Immature natural killer cell (primary cell): ENCODE measurements at regions not wholly inside any gene's neighbourhood (a gene's known extent, or its start where the extent isn't known, plus 50 kb on each side); places are given as distances from the start of the nearest gene placed in this dataset.

ENCODE experiments used
- DNase-seq, 3 donors: peaks; one replicate each; pipeline ENCODE4 v3.0.0; 2022; ENCODE audit warnings: mixed read lengths in 1 of 3
- H3K27ac Mint-ChIP-seq, 6 donors: one replicate each; pipeline ENCODE4 v1.8.0; 2020; ENCODE audit warnings: mixed read lengths in 6 of 6, mild to moderate bottlenecking in 5 of 6, inconsistent platforms in 4 of 6, moderate library complexity in 3 of 6
- H3K27me3 Mint-ChIP-seq, 3 donors: one replicate each; pipeline ENCODE4 v1.8.0; 2020 to 2021; ENCODE audit warnings: low read depth in 3 of 3, mild to moderate bottlenecking in 3 of 3, mixed read lengths in 3 of 3, moderate library complexity in 3 of 3, inconsistent platforms in 1 of 3
- H3K36me3 Mint-ChIP-seq, 3 donors: one replicate each; pipeline ENCODE4 v1.8.0; 2020; ENCODE audit warnings: mixed read lengths in 3 of 3, inconsistent platforms in 2 of 3, mild to moderate bottlenecking in 2 of 3
- H3K4me1 Mint-ChIP-seq, 2 donors: one replicate each; pipeline ENCODE4 v1.8.0; 2020; ENCODE audit warnings: inconsistent platforms in 2 of 2, mild to moderate bottlenecking in 2 of 2, mixed read lengths in 2 of 2, moderate library complexity in 1 of 2
- H3K4me3 Mint-ChIP-seq, 5 donors: one replicate each; pipeline ENCODE4 v1.8.0; 2020; ENCODE audit warnings: mild to moderate bottlenecking in 5 of 5, mixed read lengths in 5 of 5, inconsistent platforms in 3 of 5, moderate library complexity in 3 of 5
- H3K9me3 Mint-ChIP-seq, 6 donors: one replicate each; pipeline ENCODE4 v1.8.0; 2020; ENCODE audit warnings: mild to moderate bottlenecking in 6 of 6, mixed read lengths in 6 of 6, inconsistent platforms in 4 of 6, moderate library complexity in 3 of 6

DNA sequence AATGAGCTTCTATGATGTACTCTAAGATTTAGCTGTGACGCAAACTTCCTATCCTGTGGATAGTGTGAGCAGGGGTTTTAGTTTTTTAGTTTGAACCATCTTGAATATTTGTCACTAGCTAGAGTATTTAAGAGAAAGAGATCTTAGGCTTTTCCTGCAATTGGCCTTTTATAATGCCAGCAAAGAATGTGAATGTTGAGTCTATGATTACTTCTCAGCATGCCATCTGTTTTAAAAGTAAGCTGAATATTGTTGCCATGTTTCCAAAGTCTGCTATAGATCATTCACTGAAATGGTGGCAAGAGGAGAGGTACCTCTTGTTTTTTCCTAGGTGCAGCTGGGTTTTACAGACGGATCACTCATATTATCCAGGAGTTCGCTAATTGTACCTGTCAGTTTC is 1783.6 kb upstream of the FLRT2 start:
- peaks cover 0 to 47% (median 9%) of the 10 kb centered on the region in 6 donors for H3K9me3 Mint-ChIP-seq
- H3K27me3 Mint-ChIP-seq, result no peaks in the 10 kb centered on the region
- H3K4me1 Mint-ChIP-seq, result no peaks in the 10 kb centered on the region
- H3K36me3 Mint-ChIP-seq, result no peaks in the 10 kb centered on the region
- no peak overlapping the region for H3K27ac Mint-ChIP-seq
- no peak for DNase-seq
- no peak overlapping the region for H3K4me3 Mint-ChIP-seq

- Mint-ChIP-seq H3K4me3 (no peak overlapping the region), H3K36me3 (no peaks in the 10 kb centered on the region), H3K27me3 (no peaks in the 10 kb centered on the region), H3K27ac (no peak overlapping the region), H3K9me3 (peaks cover 0 to 21% (median 5%) of the 10 kb centered on the region in 6 donors), H3K4me1 (no peaks in the 10 kb centered on the region)
- no peak for DNase-seq
Measured at GRCh38 chr14:83757916-83758315, 1772.0 kb upstream of the FLRT2 start.

DNA sequence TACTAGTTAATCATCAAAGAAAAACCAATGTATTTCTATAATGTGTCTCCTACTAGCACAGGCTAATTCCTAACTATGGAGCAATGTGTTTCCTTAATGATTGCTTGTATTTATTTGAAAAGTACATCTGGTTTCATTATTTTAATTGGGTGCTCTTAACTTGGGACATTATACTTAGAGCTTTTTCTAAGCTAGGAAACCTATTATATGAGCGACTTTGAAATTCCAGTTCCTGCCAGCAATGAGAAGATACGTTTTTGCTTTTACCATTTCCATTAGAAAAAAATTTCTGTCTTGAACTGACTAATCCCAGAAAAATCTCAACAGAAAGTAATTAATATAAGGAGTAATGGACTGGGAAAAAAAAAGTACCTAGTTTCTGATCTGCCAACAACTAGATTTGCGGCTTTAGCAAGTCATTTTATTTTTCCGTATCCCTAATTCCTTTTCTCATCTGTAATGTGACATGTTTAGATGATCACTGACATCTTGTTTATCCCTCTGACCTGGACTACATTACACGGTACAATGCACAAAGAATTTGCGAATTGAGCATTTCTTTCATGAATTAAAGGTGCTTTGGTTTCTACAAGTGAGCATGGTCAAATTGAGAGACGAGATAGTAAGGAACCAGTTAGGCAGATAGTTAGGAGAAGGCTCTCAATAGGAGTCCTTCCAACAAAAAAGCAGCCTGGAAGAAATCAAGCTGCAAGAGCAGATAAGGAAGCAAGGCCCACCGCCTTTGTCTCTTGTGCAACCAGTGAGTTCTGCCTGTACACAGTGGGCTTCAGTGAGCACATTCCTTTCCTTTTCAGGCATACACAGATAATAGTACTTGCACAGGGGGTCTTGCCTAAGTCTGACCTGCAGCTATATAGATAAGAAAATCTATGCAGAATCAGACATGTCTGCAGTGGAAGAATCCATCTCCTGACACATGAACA is 1765.0 kb upstream of the FLRT2 start:
- H3K9me3 Mint-ChIP-seq, result peaks cover 2 to 31% (median 5%) of the 10 kb centered on the region in 6 donors
- no peaks in the 10 kb centered on the region for H3K27me3 Mint-ChIP-seq
- DNase-seq, result no peak
- no peak overlapping the region for H3K4me3 Mint-ChIP-seq
- H3K36me3 Mint-ChIP-seq, result no peaks in the 10 kb centered on the region
- H3K4me1 Mint-ChIP-seq, result no peaks in the 10 kb centered on the region
- H3K27ac Mint-ChIP-seq, result no peak overlapping the region

DNA sequence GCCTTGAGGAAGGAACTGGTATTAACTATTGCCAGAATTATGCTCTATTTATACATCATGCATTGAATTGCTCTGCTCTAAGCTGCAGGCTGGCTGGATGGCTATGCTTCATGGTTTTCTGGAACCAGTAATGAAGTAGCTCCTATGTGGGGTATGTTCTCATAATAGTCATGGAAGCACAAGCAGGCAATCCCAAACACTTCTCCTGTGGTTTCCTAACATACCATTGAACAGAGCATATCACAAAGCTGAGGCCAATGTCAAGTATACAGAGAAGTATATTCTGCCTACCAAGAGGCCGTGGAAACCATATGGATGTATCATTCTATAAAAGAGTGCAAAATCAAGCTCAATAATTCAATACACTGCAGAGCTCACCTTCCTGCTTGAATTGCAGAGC is 1752.4 kb upstream of the FLRT2 start:
- Mint-ChIP-seq H3K4me1 (no peaks in the 10 kb centered on the region), H3K27ac (no peak overlapping the region), H3K36me3 (no peaks in the 10 kb centered on the region), H3K27me3 (no peaks in the 10 kb centered on the region), H3K9me3 (peaks cover 0 to 19% (median 7%) of the 10 kb centered on the region in 6 donors), H3K4me3 (no peak overlapping the region)
- no peak for DNase-seq

GRCh38 chr14:83779266-83779665 is 1750.7 kb upstream of the FLRT2 start:
- H3K27me3 Mint-ChIP-seq, result no peaks in the 10 kb centered on the region
- no peak overlapping the region for H3K27ac Mint-ChIP-seq
- no peaks in the 10 kb centered on the region for H3K4me1 Mint-ChIP-seq
- H3K4me3 Mint-ChIP-seq, result no peak overlapping the region
- H3K36me3 Mint-ChIP-seq, result no peaks in the 10 kb centered on the region
- no peak for DNase-seq
- H3K9me3 Mint-ChIP-seq, result peaks cover 0 to 14% (median 7%) of the 10 kb centered on the region in 6 donors

- Mint-ChIP-seq H3K36me3 (no peaks in the 10 kb centered on the region), H3K27me3 (no peaks in the 10 kb centered on the region), H3K4me3 (no peak overlapping the region), H3K27ac (no peak overlapping the region), H3K4me1 (no peaks in the 10 kb centered on the region), H3K9me3 (peaks cover 0 to 13% (median 6%) of the 10 kb centered on the region in 6 donors)
- DNase-seq, result no peak
Measured at GRCh38 chr14:83780321-83780720, 1749.6 kb upstream of the FLRT2 start.

- no peaks in the 10 kb centered on the region for H3K36me3 Mint-ChIP-seq
- no peak for DNase-seq
- H3K9me3 Mint-ChIP-seq, result peaks cover 3 to 24% (median 8%) of the 10 kb centered on the region in 6 donors
- H3K27ac Mint-ChIP-seq, result no peak overlapping the region
- no peaks in the 10 kb centered on the region for H3K4me1 Mint-ChIP-seq
- H3K4me3 Mint-ChIP-seq, result no peak overlapping the region
- no peaks in the 10 kb centered on the region for H3K27me3 Mint-ChIP-seq
Measured at GRCh38 chr14:83798421-83798820, 1731.5 kb upstream of the FLRT2 start.

GRCh38 chr14:83799233-83799632 is 1730.7 kb upstream of the FLRT2 start:
- no peak overlapping the region for H3K4me3 Mint-ChIP-seq
- no peaks in the 10 kb centered on the region for H3K4me1 Mint-ChIP-seq
- DNase-seq, result no peak
- H3K36me3 Mint-ChIP-seq, result no peaks in the 10 kb centered on the region
- peaks cover 3 to 25% (median 8%) of the 10 kb centered on the region in 6 donors for H3K9me3 Mint-ChIP-seq
- H3K27me3 Mint-ChIP-seq, result no peaks in the 10 kb centered on the region
- no peak overlapping the region for H3K27ac Mint-ChIP-seq

GRCh38 chr14:83814896-83815295 is 1715.0 kb upstream of the FLRT2 start:
- Mint-ChIP-seq H3K4me1 (no peaks in the 10 kb centered on the region), H3K4me3 (no peak overlapping the region), H3K27me3 (no peaks in the 10 kb centered on the region), H3K9me3 (peaks cover 0 to 17% (median 4%) of the 10 kb centered on the region in 6 donors), H3K27ac (no peak overlapping the region), H3K36me3 (no peaks in the 10 kb centered on the region)
- no peak for DNase-seq

DNA sequence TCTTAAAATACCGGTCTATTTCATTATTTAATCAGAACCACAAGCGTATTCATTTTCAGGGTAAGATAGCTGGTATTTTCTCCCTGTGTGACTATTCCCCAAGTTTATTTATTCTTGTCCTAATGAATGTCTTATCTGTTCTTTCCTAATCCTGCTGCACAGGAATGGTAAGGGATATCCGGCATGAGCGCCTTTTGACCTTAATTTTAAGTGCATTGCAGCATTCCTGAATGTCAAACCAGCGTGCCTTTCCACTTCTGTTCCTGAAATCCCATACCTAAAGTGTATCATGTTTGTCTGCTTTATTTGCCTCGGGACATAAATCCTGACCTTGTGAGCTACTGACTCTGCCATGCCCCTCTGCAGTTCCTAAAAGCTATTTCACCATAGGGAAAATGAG is 1713.2 kb upstream of the FLRT2 start:
- Mint-ChIP-seq H3K4me3 (no peak overlapping the region), H3K27me3 (no peaks in the 10 kb centered on the region), H3K27ac (no peak overlapping the region), H3K36me3 (no peaks in the 10 kb centered on the region), H3K9me3 (peaks cover 0 to 12% (median 5%) of the 10 kb centered on the region in 6 donors), H3K4me1 (no peaks in the 10 kb centered on the region)
- no peak for DNase-seq

- H3K27ac Mint-ChIP-seq, result no peak overlapping the region
- H3K36me3 Mint-ChIP-seq, result no peaks in the 10 kb centered on the region
- no peak for DNase-seq
- H3K4me1 Mint-ChIP-seq, result no peaks in the 10 kb centered on the region
- no peak overlapping the region for H3K4me3 Mint-ChIP-seq
- H3K9me3 Mint-ChIP-seq, result peaks cover 6 to 32% (median 10%) of the 10 kb centered on the region in 6 donors
- no peaks in the 10 kb centered on the region for H3K27me3 Mint-ChIP-seq
Measured at GRCh38 chr14:83825843-83826242, 1704.1 kb upstream of the FLRT2 start.

DNA sequence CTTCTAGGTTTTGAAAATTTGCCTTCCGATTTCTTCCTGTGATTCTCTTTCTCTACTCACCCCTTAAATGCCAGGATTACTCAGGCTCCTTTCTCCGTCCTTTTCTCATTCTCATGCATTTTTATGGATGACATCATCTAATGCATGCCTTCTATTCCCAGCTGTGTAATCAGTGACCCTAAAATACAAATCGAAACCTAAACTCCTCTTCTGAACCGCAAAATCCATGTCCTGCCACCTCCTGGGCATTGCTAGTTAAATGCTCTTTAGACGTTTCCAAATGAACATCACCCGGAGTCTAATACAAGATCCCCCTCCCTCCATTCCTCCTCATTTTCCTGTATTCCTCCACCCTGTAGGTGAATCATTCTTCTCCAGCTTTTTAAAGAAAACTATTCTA is 1703.1 kb upstream of the FLRT2 start:
- Mint-ChIP-seq H3K4me3 (no peak overlapping the region), H3K4me1 (no peaks in the 10 kb centered on the region), H3K27ac (no peak overlapping the region), H3K9me3 (peaks cover 7 to 33% (median 9%) of the 10 kb centered on the region in 6 donors), H3K27me3 (no peaks in the 10 kb centered on the region), H3K36me3 (no peaks in the 10 kb centered on the region)
- no peak for DNase-seq

GRCh38 chr14:83827383-83827782 is 1702.6 kb upstream of the FLRT2 start:
- no peak overlapping the region for H3K4me3 Mint-ChIP-seq
- H3K27ac Mint-ChIP-seq, result no peak overlapping the region

GRCh38 chr14:83828406-83828805 is 1701.5 kb upstream of the FLRT2 start:
- Mint-ChIP-seq H3K9me3 (peaks cover 4 to 28% (median 9%) of the 10 kb centered on the region in 6 donors), H3K4me1 (no peaks in the 10 kb centered on the region), H3K4me3 (no peak overlapping the region), H3K27me3 (no peaks in the 10 kb centered on the region), H3K36me3 (no peaks in the 10 kb centered on the region), H3K27ac (no peak overlapping the region)
- DNase-seq, result no peak

More at GRCh38 chr14:83827383-83827782, 1702.6 kb upstream of the FLRT2 start:
- Mint-ChIP-seq H3K36me3 (no peaks in the 10 kb centered on the region), H3K9me3 (peaks cover 6 to 31% (median 10%) of the 10 kb centered on the region in 6 donors), H3K27me3 (no peaks in the 10 kb centered on the region), H3K4me1 (no peaks in the 10 kb centered on the region)
- DNase-seq, result no peak

DNA sequence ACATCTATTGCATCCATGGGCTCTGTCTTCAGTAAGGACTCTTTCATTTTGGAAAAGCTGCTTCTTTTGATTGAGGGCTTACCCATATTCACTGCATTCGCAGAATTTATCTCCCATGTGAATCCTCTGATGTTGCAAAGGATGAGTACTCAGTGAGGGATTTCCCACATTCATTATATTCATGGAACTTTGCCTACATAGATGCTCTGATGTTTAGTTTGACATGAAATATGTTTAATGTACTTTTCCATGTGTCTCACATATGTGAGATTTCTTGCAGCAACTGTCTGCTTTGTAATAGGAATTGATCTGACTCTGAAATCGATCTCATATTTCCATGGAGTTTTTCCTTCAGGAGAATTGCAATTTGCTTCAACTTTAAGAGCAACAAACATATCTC is 1699.6 kb upstream of the FLRT2 start:
- Mint-ChIP-seq H3K4me3 (no peak overlapping the region), H3K27ac (no peak overlapping the region)

More for the DNA sequence above, 1699.6 kb upstream of the FLRT2 start:
- Mint-ChIP-seq H3K27me3 (no peaks in the 10 kb centered on the region), H3K36me3 (no peaks in the 10 kb centered on the region), H3K4me1 (no peaks in the 10 kb centered on the region), H3K9me3 (peaks cover 3 to 28% (median 10%) of the 10 kb centered on the region in 6 donors)
- no peak for DNase-seq
